ENCODE measurements at regions not wholly inside any gene's neighbourhood (a gene's known extent, or its start where the extent isn't known, plus 50 kb on each side); places are given as distances from the start of the nearest gene placed in this dataset.
A peak's percentile ranks its signal among the peaks of the same experiment; 100 is the strongest.

- DNase-seq (ENCODE audit: low read depth) = no peak
These were observed 204.9 kb upstream of the GAS1 start for GRCh38 chr9:87152256-87152655.

DNA sequence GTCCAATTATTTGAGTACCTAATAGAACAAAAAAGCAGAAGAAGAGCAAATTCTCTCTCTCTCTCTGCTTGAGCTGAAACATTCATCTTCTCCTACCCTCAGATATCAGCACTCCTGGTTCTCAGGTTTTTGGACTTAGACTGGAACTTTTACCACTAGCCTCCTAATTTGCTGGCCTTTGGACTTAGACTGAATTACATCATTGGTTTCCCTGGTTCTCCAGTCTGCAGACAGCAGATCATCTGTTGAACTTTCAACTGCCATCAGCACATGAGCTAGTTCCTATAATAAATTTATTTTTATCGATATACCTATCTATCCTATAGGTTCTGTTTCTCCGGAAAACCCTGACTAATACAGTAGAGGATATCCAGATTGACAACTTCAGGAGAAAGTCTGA, 208.9 kb upstream of the GAS1 start:
- DNase-seq (ENCODE audit: low read depth) = no peak

DNA sequence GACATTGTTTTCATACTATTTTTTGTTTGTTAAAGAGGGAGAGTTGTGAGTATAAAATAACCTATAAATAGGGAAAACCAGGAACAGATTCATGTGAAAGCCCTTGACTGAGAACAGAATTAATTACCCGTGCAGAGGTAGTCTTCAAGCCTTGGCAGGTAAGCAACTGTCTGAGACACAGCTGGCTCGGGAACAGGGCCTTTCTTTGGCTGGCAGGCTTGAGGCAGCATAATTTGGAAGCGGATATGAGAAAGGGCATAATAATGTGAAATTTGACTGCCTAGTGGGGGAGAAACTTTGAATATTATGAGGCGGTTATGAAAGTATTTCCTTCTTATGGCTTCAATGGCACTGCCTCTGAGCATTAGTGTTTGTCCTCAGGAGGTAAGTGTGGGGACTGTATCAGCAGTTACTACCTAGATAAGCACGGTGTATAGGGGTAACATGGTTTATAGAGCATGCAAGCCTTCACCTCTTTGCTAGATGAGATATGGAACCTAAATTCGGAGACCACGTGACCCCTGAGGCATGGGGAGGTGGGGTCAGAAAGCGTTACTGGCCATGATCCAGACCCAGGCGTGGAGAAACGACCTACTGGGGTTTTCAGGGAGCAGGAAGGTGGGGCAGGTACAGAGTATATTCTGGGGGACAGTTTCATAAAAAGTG, 210.2 kb upstream of the GAS1 start:
- DNase-seq (ENCODE audit: low read depth) = peak; percentile 60

DNA sequence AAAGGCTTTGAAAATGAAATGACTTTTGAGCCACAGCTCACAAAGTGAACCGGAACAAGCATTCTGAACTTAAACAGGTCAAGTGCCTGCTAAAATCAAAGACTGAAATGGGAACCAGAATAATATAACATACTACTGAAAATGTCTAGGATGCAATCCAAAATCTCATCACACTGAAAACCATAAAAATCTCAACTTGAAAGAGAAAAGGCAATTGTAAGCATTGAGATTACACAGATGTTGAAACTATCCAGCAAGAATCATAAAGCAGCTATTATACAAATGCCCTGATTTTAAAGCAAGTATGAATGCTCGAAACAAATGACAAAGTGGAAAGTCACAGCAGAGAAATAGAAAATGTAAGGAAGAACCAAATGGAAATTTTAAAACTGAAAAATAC, 211.5 kb upstream of the GAS1 start:
- DNase-seq (ENCODE audit: low read depth) = no peak

- peak; percentile 100 for DNase-seq (ENCODE audit: low read depth)
These were observed 213.1 kb upstream of the GAS1 start for GRCh38 chr9:87160148-87161102.

DNA sequence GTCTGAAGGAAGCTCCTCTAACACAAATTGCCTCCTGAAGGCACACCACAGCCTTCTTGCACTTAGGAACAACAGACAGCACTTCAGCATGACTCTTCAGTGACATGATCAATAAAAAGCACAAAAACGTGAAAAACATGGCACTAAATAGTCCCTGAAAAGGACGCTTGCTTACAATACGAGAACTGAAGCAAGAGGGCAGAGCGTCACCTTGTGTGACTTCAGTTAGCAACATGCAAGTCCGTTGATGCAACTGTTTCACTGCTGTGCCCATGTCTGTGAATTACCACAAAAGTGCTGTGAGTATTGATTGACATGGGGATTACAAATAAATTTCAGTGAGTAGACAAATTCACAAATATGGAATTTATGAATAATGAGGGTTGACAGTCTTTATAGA, 219.9 kb upstream of the GAS1 start:
- no peak for DNase-seq (ENCODE audit: low read depth)

- DNase-seq (ENCODE audit: low read depth) = no peak
These were observed 220.3 kb upstream of the GAS1 start for GRCh38 chr9:87167582-87167981.

DNA sequence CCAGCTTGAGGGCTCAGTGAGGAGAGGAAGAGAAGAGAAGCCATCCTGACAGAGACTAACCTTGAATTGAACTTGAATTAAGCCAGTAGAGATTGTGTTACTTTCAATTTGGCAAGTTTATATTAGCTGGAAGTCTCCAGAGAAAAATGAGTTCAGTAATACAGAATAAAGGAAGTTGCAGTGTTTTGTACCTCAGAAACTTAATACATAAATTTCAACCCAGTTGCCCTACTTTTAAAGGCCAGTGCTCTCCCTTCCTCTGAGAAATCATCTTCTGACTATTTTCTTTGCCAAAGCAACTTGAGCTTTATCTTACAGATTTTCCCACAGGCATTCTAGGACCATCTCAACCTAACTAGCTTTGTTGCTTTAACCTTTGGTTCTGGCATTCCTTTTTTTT, 231.0 kb upstream of the GAS1 start:
- no peak for DNase-seq (ENCODE audit: low read depth)

- no peak for DNase-seq (ENCODE audit: low read depth)
These were observed 232.4 kb upstream of the GAS1 start for GRCh38 chr9:87179553-87180340.

DNA sequence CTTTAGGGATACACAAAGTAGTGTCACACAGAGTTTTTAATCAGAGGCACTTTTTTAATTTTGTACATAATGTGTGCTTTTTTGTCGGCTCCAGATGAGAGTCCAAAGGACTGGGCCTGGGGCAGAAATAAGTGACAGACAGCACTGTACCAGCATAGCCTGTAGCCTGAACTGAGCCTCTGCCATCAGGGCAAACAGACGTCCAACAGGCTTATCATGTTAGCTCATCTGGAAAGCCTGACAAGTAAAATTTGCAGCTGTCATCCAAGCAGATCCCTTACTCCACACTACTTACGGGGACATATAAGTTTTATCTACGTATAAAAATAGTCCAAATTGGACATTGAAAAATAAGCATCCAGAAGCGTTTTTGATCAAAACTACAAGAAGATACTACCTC, 233.1 kb upstream of the GAS1 start:
- DNase-seq (ENCODE audit: low read depth) = no peak

DNA sequence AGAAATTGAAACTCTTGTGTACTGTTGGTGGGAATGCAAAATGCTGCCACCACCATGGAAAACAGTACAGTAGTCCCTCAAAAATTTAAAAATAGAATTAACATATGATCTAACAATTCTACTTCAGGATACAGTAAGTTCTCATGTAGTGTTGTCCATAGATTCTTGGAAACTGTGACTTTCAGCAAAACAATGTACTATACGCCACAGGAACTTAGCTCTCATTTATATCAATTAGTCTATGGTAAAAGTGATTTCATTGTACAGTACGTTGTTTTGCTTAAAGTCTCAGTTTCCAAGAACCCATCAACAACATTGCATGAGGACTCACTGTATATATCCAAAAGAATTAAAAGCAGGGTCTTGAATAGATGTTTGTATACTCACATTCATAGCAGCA, 233.5 kb upstream of the GAS1 start:
- no peak for DNase-seq (ENCODE audit: low read depth)

DNA sequence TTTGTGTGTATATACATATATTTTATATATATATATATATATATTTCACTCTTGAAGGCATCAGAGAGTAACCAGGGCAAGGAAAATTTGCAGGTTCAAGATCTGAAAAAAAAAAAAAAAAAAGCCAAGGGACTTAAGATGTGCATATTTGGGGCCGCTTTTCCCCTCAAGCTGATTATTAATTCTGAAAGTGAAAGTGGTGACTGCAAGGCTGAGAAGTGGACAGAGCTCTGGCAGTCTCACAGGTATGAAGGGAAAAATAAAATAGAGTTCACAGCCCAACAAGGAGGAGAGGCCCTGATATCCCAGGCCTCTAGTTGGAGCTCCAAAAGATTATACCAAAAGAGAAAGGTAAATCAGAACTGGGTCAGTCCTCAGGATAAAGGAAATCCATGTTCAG, 234.4 kb upstream of the GAS1 start:
- DNase-seq (ENCODE audit: low read depth) = no peak

- DNase-seq (ENCODE audit: low read depth) = peak; percentile 85
These were observed 237.8 kb upstream of the GAS1 start for GRCh38 chr9:87184956-87185642.

DNA sequence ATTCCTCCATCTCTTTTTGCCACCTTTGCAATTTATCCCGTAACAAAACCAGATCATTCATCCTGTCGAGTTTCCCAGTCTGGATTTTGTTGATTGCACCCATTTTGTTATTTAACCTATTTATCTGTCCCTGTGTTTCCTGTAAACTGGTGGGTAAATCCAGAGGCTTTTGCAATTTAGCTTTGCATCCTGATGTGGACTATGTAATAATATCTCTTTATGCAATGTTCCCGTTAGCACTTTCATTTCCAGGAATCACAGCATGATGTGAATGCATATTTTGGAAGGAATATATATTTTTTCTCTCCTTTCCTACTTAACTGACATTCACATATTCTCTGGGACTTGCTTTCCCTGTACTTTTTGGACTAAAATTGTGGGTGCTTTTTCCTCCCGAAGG, 240.3 kb upstream of the GAS1 start:
- DNase-seq (ENCODE audit: low read depth) = no peak

- DNase-seq (ENCODE audit: low read depth) = no peak
These were observed 241.7 kb upstream of the GAS1 start for GRCh38 chr9:87189006-87189405.

DNA sequence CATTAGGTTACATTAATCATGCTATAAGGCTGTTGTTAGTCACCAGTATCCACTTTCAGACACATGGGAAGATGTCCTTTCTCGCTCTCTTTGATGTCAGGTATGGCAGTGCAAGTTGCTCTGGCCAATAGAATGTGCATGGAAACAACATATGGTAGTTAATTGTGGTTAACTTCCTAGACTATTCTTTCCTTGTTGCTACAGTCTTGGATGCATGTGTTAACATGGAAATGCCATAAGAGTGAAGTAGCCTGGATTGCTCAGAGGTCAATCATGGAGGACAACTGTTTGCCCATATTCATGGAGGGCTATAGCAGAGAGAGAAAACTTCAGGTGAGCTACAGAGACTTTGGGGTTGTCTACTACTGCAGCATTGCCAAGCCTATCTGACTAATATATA, 245.8 kb upstream of the GAS1 start:
- peak; percentile 31 for DNase-seq (ENCODE audit: low read depth)

- DNase-seq (ENCODE audit: low read depth) = peak; percentile 89
These were observed 246.9 kb upstream of the GAS1 start for GRCh38 chr9:87193925-87194868.

DNA sequence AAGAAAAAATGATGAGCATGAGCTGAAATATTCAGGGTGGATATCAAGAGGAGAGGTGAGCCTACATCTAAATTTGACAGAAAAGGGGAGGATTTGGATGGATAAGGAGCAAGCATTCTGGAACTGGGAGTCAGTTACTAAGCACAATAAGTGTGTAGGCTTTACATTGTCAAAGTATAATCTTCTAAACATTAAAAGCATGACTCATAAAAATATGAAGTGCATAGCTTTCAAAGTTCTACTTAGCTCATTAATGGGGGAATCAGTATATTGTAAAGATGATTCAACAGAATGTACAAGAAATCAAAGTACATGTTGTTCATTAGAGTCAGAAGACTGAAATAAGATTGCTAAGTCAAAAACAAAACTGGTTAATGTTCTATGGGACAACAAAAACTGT, 248.0 kb upstream of the GAS1 start:
- DNase-seq (ENCODE audit: low read depth) = no peak

GRCh38 chr9:87197349-87198130, 250.2 kb upstream of the GAS1 start:
- peak; percentile 29 for DNase-seq (ENCODE audit: low read depth)

GRCh38 chr9:87198716-87199115, 251.4 kb upstream of the GAS1 start:
- DNase-seq (ENCODE audit: low read depth) = no peak

All from LHCN-M2 (cell line).